BJ (cell line): ENCODE measurements at regions not wholly inside any gene's neighbourhood (a gene's known extent, or its start where the extent isn't known, plus 50 kb on each side); places are given as distances from the start of the nearest gene placed in this dataset.

ENCODE experiments used
- CTCF ChIA-PET: fragments of 350-600 bp; formaldehyde crosslinking; extraction: SDS; loops from one replicate; lab custom pipeline; 2021; ENCODE audit warnings: antibody characterized with exemption, inconsistent platforms; lab: Yijun Ruan, JAX
- POLR2A ChIA-PET: fragments of 300-600 bp; sonication (Branson Sonifier 250); formaldehyde crosslinking; extraction: SDS; loops from one replicate; lab custom pipeline; 2021; ENCODE audit warnings: antibody characterized with exemption; lab: Charles Lee
- DNase-seq: peaks from one replicate; pipeline ENCODE4 v3.0.0-alpha.2; 2011; ENCODE audit warnings: low read depth
- H3K27me3 ChIP-seq: 2 replicates; pipeline ENCODE4 v1.6.0; 2011; ENCODE audit warnings: low read length; ENCODE audit not compliant: control insufficient read depth, insufficient read depth
- H3K36me3 ChIP-seq: 2 replicates; pipeline ENCODE4 v1.5.1; 2011; ENCODE audit warnings: low read length; ENCODE audit not compliant: control insufficient read depth, insufficient read depth
- H3K4me3 ChIP-seq: 2 replicates; pipeline ENCODE4 v1.5.1; 2011; ENCODE audit warnings: low read depth, mild to moderate bottlenecking, control low read depth, low read length
- TF ChIP-seq, protein P1 (sequence below): IDR thresholded peaks from 2 replicates; pipeline ENCODE4 v1.5.1; 2011; ENCODE audit warnings: low read depth, mild to moderate bottlenecking, control low read depth, inconsistent platforms, low read length, moderate library complexity; ENCODE audit not compliant: insufficient read depth

DNA sequence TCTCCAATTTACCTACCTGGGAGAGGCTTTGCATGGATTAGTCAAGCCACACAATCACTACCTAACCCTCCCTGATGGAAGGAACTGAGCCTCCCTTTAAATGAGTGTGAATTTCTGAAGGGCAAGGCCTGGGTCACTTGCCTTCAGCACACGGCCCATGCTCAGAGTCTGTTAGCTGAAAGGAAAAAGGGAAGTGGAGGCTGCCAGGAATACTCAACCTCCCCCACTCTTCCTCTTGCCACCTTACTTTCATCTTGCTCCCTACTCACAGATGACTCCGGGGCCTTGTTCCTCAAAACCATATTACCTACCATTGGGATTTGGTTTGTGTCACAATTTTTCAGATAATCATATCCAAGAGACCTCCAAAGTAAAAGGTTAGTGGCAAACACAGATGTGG is 220.0 kb downstream of the ABHD5 start:
- CTCF ChIA-PET: no interaction called here
- H3K27me3 ChIP-seq: peaks cover 4% of the 10 kb centered on the region; the same call in 1 of the 2 replicates
- no peak overlapping the region for H3K4me3 ChIP-seq
- DNase-seq: no peak
- TF ChIP-seq, protein P1, sequence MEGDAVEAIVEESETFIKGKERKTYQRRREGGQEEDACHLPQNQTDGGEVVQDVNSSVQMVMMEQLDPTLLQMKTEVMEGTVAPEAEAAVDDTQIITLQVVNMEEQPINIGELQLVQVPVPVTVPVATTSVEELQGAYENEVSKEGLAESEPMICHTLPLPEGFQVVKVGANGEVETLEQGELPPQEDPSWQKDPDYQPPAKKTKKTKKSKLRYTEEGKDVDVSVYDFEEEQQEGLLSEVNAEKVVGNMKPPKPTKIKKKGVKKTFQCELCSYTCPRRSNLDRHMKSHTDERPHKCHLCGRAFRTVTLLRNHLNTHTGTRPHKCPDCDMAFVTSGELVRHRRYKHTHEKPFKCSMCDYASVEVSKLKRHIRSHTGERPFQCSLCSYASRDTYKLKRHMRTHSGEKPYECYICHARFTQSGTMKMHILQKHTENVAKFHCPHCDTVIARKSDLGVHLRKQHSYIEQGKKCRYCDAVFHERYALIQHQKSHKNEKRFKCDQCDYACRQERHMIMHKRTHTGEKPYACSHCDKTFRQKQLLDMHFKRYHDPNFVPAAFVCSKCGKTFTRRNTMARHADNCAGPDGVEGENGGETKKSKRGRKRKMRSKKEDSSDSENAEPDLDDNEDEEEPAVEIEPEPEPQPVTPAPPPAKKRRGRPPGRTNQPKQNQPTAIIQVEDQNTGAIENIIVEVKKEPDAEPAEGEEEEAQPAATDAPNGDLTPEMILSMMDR: no peak
- no peaks in the 10 kb centered on the region for H3K36me3 ChIP-seq
- POLR2A ChIA-PET: no interaction called here

DNA sequence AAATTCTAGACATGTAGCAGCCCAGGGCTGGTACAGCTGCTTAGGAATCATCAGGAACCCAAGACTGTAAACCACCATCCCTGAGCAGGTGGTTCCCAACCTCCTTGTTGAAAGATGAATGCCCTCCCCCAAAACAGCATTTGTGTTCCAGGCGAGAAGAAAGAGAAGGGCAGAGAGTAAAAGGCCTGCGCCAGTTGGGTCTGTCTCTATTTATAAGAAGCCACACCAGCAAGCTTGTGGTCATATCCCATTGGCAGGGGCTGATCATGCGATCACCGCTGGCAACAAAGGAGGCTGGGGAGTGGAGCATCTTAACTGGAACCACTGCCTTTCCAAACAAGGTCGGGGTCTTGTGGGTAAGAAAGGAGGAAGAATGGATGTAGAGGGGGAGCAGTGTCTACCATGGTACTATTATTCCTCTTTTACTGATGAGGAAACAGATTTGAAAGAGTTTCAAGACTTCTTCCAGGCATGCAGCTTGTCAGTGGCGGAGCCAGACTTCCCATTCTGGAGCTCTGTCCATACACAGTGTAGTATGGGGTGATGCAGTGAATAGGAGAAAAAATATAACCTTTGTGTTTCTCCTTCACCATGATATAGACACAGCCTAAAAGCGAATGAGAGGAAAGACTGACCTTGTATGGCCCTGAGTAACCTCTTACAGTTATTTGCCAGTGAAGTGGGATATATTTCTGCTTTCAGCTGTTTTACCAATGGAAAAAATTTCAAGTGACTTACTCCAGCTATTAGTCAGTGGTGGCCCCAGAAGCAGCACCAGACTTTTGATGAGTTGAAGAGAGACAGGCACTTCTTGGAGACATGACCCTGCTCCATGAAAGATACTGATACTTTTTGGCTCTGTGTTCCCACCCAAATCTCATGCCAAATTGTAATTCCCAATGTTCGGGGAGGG is 222.6 kb downstream of the ABHD5 start:
- Histone ChIP-seq H3K27me3 (no peaks in the 10 kb centered on the region), H3K36me3 (no peaks in the 10 kb centered on the region), H3K4me3 (no peak overlapping the region)
- POLR2A ChIA-PET: no interaction called here
- TF ChIP-seq, protein P1: no peak
- CTCF ChIA-PET: interaction anchor here (0.7 kb wide), 1 partner anchor 105 kb away, joined by 3 read pairs; no protein-coding TSS in a partner anchor
- no peak for DNase-seq

DNA sequence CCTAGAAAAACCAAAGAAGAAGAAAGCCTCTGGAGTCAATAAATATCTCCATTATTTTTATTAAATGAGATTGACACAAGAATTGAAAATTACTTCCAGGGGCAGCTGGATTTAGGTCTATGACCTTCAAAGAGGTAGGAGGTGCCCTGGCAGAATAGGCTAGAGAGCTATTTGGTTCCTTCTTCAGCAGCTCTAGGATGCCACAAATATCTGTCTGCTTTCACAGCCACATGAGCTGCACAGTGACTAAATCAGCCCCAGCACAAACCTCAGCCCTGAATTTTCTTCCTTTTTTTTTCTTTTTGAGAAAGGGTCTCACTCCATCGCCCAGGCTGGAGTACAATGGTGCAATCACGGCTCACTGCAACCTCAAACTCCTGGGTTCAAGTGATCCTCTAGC is 223.5 kb downstream of the ABHD5 start:
- POLR2A ChIA-PET: no interaction called here
- Histone ChIP-seq H3K4me3 (no peak overlapping the region), H3K27me3 (no peaks in the 10 kb centered on the region), H3K36me3 (no peaks in the 10 kb centered on the region)
- DNase-seq: no peak
- TF ChIP-seq, protein P1: no peak
- CTCF ChIA-PET: no interaction called here

DNA sequence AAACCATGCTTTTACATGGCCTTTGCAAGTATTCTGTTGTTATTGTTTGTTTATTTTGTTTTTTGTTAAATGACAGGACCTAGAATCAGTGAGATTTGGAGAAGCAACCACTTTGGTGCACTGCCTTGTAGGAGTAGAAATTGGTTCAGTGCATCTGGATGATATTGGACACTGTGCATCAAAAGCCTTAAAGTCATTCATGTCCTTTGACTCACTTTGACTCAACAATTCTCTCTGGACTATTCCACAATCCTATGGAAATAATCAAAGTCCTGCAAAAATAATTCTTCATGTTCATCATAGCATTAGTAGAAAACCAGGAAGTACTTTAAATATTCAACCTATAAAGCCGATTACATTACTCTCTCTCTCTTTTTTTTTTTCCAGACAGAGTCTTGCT is 224.8 kb downstream of the ABHD5 start:
- Histone ChIP-seq H3K36me3 (no peaks in the 10 kb centered on the region), H3K27me3 (no peaks in the 10 kb centered on the region), H3K4me3 (no peak overlapping the region)
- POLR2A ChIA-PET: no interaction called here
- CTCF ChIA-PET: no interaction called here
- TF ChIP-seq, protein P1: no peak
- no peak for DNase-seq

DNA sequence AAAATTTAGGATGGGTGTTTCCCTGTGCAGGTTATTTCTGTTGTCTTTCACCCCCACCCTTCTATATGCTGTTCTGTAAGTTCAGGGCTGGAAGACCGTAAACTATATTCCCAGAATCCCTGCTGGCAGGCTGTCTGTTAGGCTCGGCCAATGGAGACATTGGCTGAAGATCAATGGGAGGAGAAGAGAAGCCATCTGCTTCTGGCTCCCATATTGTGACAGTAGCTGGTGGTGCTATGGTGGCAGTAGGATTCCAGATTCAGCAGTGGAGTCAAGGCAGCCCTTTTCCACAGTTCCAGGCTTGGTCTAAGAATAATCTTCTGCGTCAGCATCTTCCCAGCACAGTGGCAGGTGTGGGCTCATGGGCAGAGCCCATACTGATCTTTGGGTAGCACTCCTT is 226.6 kb downstream of the ABHD5 start:
- CTCF ChIA-PET: interaction anchor here (0.7 to 0.9 kb wide), 2 partner anchors 9 to 58 kb away, joined by 3 read pairs; no protein-coding TSS in a partner anchor
- DNase-seq: no peak
- POLR2A ChIA-PET: no interaction called here
- TF ChIP-seq, protein P1: no peak
- Histone ChIP-seq H3K4me3 (no peak overlapping the region), H3K36me3 (no peaks in the 10 kb centered on the region), H3K27me3 (no peaks in the 10 kb centered on the region)
